HG02642 (cell line): ENCODE measurements at regions not wholly inside any gene's neighbourhood (a gene's known extent, or its start where the extent isn't known, plus 50 kb on each side); places are given as distances from the start of the nearest gene placed in this dataset.
"Not testable (repeated sequence)": the region's sequence is repeated elsewhere in the genome, so short reads cannot be mapped to it uniquely, and the experiment has no call there.

ENCODE experiments used
- ATAC-seq: cut with Tn5 transposase; IDR thresholded peaks from one replicate; pipeline ENCODE4 v1.9.1; 2021; ENCODE audit warnings: mild to moderate bottlenecking; ENCODE audit not compliant: unreplicated experiment, poor library complexity

GRCh38 chr4:116577321-116577720, 508.1 kb downstream of the TRAM1L1 start:
- no peak for ATAC-seq

GRCh38 chr4:116573540-116573939, 511.8 kb downstream of the TRAM1L1 start:
- no peak for ATAC-seq

GRCh38 chr4:116561768-116562167, 523.6 kb downstream of the TRAM1L1 start:
- no peak for ATAC-seq

GRCh38 chr4:116551806-116552205, 533.6 kb downstream of the TRAM1L1 start:
- no peak for ATAC-seq

GRCh38 chr4:116547632-116548031, 537.7 kb downstream of the TRAM1L1 start:
- no peak for ATAC-seq

- ATAC-seq = no peak
Observed at GRCh38 chr4:116546759-116547158, 538.6 kb downstream of the TRAM1L1 start.

- no peak for ATAC-seq
Observed at GRCh38 chr4:116544946-116545345, 540.4 kb downstream of the TRAM1L1 start.

GRCh38 chr4:116539744-116540143, 545.6 kb downstream of the TRAM1L1 start:
- ATAC-seq = no peak

GRCh38 chr4:116537828-116538227, 547.5 kb downstream of the TRAM1L1 start:
- ATAC-seq = no peak

- ATAC-seq = not testable (repeated sequence)
Observed at GRCh38 chr4:116536024-116536423, 549.4 kb downstream of the TRAM1L1 start.

GRCh38 chr4:116531870-116532269, 553.5 kb downstream of the TRAM1L1 start:
- ATAC-seq = no peak

GRCh38 chr4:116531026-116531425, 554.4 kb downstream of the TRAM1L1 start:
- no peak for ATAC-seq

GRCh38 chr4:116530048-116530447, 555.3 kb downstream of the TRAM1L1 start:
- no peak for ATAC-seq

- no peak for ATAC-seq
Observed at GRCh38 chr4:116529129-116529528, 556.2 kb downstream of the TRAM1L1 start.

- ATAC-seq = no peak
Observed at GRCh38 chr4:116522922-116523321, 562.5 kb downstream of the TRAM1L1 start.

- no peak for ATAC-seq
Observed at GRCh38 chr4:116520886-116521285, 564.5 kb downstream of the TRAM1L1 start.

GRCh38 chr4:116516711-116517110, 568.7 kb downstream of the TRAM1L1 start:
- ATAC-seq = no peak

- no peak for ATAC-seq
Observed at GRCh38 chr4:116515959-116516358, 569.4 kb downstream of the TRAM1L1 start.

- ATAC-seq = no peak
Observed at GRCh38 chr4:116512552-116512951, 572.8 kb downstream of the TRAM1L1 start.

- ATAC-seq = no peak
Observed at GRCh38 chr4:116501954-116502353, 583.4 kb downstream of the TRAM1L1 start.

- no peak for ATAC-seq
Observed at GRCh38 chr4:116500225-116500624, 585.2 kb downstream of the TRAM1L1 start.

- ATAC-seq = no peak
Observed at GRCh38 chr4:116489739-116490138, 595.6 kb downstream of the TRAM1L1 start.

- no peak for ATAC-seq
Observed at GRCh38 chr4:116486401-116486800, 599.0 kb downstream of the TRAM1L1 start.
